A549 (cell line): ENCODE measurements at regions not wholly inside any gene's neighbourhood (a gene's known extent, or its start where the extent isn't known, plus 50 kb on each side); places are given as distances from the start of the nearest gene placed in this dataset.

Source experiments
- EHMT2 ChIP-seq: fragments of 200-600 bp; sonication (generic); IDR thresholded peaks from 2 replicates; pipeline ENCODE4 v1.6.1; 2016; ENCODE audit warnings: antibody characterized with exemption, low read depth, mild to moderate bottlenecking, moderate library complexity
- MYC ChIP-seq: IDR thresholded peaks from 2 replicates; pipeline ENCODE4 v1.6.1; 2012; ENCODE audit warnings: mild to moderate bottlenecking, inconsistent platforms, low read length, improper control_type of control experiment, borderline replicate concordance
- POLR2A ChIP-seq: IDR thresholded peaks from 2 replicates; pipeline ENCODE4 v1.6.1; 2012; ENCODE audit warnings: mild to moderate bottlenecking, low read length
- TF ChIP-seq, protein P1 (sequence below): fragments of 200-600 bp; sonication (generic); IDR thresholded peaks from 2 replicates; pipeline ENCODE4 v1.6.1; 2016; ENCODE audit warnings: antibody characterized with exemption, mild to moderate bottlenecking, moderate library complexity

DNA sequence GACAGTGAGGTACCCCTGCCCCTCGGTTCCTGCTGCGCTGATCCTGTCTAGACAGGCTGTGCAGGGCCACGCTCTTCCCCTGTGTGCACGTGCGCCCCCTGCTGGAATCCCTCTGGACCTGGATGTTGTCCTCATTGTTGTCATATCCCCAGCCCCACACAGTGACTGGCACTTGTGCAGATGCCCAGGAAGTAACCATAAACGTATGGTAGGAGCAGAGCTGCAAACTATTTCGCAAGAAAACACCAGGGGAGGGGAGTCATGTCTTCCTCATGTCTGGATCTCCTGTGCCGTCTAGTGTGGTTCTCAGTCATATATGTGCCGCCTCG, 114.7 kb downstream of the CRYBB2 start:
- no peak for TF ChIP-seq EHMT2
- TF ChIP-seq MYC, result no peak
- no peak for TF ChIP-seq POLR2A
- TF ChIP-seq, protein P1, sequence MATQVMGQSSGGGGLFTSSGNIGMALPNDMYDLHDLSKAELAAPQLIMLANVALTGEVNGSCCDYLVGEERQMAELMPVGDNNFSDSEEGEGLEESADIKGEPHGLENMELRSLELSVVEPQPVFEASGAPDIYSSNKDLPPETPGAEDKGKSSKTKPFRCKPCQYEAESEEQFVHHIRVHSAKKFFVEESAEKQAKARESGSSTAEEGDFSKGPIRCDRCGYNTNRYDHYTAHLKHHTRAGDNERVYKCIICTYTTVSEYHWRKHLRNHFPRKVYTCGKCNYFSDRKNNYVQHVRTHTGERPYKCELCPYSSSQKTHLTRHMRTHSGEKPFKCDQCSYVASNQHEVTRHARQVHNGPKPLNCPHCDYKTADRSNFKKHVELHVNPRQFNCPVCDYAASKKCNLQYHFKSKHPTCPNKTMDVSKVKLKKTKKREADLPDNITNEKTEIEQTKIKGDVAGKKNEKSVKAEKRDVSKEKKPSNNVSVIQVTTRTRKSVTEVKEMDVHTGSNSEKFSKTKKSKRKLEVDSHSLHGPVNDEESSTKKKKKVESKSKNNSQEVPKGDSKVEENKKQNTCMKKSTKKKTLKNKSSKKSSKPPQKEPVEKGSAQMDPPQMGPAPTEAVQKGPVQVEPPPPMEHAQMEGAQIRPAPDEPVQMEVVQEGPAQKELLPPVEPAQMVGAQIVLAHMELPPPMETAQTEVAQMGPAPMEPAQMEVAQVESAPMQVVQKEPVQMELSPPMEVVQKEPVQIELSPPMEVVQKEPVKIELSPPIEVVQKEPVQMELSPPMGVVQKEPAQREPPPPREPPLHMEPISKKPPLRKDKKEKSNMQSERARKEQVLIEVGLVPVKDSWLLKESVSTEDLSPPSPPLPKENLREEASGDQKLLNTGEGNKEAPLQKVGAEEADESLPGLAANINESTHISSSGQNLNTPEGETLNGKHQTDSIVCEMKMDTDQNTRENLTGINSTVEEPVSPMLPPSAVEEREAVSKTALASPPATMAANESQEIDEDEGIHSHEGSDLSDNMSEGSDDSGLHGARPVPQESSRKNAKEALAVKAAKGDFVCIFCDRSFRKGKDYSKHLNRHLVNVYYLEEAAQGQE, result no peak
